Activated CD8-positive, alpha-beta memory T cell treated with anti-CD3 and anti-CD28 coated beads, Interleukin-2, amount 50 U/mL, for 24 hours (primary cell): ENCODE measurements at regions not wholly inside any gene's neighbourhood (a gene's known extent, or its start where the extent isn't known, plus 50 kb on each side); places are given as distances from the start of the nearest gene placed in this dataset.

Experiments
- DNase-seq: peaks from one replicate; pipeline ENCODE4 v3.0.0-alpha.2; 2020; ENCODE audit errors: extremely low read depth

DNA sequence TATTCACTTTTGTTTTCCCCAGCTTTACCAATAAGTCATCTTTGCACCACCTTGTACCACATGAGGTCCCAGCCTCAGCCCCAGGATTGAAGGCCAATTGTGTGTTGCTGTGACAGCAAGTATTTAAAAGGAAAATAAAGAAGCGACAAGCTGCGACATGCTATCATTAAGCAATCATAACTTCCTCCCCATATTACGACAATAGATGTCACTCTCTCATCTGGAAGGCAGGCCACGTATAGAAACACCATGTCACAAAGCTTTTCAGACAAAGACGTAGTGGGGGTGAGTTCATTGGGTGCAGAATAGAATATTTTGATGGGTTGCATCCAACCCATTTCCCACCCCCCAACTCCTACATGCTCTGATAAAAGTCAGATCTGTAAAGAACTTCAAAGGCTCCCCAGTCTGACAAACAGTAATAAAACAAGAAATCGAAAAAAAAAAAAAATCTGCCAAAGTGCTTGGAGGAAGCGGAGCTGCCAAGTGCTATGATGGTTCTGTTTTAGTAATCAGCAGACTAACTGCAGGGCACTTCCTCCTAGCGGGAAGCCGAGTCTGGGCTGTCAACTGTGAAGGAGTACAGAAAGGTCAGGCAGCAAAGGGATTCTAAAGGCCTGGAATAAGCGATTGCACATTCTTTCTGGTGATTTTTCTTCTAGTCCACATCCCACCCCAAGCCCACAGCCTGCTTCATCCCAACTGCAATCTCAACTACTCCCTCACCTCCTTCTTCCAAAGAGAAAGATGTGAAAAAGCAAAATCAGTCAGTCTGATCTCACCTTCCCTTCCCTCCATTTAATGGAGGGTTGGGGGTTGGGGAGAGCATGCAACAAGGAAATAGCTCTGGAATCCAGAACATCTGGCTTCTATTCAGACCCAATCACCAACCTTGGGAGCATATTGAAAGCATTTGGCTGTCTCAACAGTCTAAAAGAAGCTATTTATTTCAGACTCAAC lies 131.4 kb upstream of the UBASH3B start:
- no peak for DNase-seq

GRCh38 chr11:122521626-122522025 lies 133.9 kb upstream of the UBASH3B start:
- DNase-seq: no peak

- DNase-seq: no peak
These were observed 137.8 kb upstream of the UBASH3B start for GRCh38 chr11:122517403-122518379.

- DNase-seq: no peak
These were observed 138.8 kb upstream of the UBASH3B start for GRCh38 chr11:122516686-122517085.

- DNase-seq: no peak
These were observed 141.5 kb upstream of the UBASH3B start for GRCh38 chr11:122513997-122514396.

DNA sequence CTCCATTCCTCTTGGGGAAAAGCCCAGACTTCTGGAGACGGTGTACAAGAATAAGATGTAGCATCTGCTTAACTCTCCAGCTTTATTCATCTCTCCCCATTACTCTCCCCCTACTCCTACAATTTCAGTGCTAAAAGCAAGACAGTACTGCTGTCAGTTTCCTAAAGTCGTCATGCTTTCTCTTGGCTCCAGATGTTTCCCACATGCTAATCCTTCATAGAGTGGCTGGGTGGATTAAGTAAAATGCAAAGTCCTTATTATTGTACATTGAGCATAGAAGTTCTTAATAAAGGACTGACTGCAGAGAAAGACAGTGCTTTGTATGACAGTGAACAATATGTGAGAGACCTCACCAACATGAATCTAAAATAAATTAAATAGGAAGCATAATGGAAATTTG lies 142.2 kb upstream of the UBASH3B start:
- no peak for DNase-seq

DNA sequence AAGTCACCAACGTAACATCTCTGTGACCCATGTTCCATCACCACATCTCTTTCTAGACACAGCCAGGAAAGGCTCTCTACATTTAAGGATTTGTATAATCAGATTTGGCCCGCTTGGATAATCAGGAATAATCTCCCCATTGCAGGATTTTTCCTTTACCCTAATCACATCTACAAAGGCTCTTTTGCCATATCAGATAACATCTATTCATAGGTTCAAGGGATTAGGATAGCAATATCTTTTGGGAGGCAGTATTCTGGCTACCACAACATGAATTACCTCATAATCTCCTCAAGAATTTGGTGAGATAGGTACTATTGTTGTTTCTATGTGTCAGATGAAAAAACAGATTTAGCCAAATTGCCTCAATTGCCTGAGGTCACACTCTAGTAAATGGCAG lies 142.8 kb upstream of the UBASH3B start:
- no peak for DNase-seq

DNA sequence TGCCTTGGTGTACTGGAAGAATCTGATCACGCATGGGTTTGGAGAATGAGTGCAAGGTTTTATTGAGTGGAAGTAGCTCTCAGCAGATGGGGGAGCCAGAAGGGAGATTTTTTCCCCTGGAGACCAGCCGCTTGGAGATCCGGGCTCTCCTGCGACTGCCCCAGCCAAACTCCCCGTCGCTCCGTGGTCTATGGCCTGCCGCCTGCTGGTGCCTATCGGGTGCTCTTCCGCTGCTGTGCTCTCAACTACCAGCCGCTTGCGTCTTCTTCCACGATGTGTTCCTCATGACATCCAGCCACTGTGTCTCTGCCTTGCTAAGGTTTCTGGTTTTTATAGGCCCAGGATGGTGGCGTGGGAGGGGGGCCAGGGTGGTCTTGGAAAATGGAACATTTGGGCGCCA lies 145.6 kb upstream of the UBASH3B start:
- DNase-seq: no peak

GRCh38 chr11:122509091-122509490 lies 146.4 kb upstream of the UBASH3B start:
- DNase-seq: no peak

DNA sequence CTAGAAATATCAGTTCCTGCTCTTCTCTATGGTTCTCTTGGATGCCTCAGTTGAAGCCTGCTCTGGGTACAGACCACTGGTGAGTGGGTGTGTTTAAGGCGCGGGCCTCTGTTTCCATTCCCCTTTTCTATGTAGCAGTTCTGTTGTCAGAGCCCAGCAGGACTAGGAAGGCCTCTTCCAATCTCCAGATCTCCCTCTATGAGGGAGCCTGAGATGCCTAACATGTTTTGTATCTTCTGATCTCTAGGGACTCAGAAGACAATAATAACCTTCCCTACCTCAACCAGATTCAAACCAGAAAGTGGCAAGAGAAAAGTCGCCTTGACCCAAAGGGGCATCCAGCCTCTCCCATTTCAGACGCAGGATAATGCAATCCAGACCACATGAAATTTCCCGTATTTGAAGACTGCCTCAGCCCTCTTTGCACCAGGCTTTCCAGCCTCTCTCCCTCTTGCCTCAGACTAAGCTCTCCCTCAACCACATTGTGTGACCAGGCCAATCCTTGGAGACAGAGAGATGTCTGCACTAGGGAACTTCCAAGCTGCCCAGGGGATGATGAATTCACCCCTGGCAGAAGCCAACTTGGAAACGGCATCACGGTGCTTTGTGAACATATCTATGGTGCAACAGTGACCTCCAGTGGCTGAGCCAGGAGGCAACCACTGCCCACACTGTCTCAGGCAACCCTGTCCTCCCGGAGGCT lies 150.1 kb upstream of the UBASH3B start:
- peak; percentile 3 for DNase-seq

DNA sequence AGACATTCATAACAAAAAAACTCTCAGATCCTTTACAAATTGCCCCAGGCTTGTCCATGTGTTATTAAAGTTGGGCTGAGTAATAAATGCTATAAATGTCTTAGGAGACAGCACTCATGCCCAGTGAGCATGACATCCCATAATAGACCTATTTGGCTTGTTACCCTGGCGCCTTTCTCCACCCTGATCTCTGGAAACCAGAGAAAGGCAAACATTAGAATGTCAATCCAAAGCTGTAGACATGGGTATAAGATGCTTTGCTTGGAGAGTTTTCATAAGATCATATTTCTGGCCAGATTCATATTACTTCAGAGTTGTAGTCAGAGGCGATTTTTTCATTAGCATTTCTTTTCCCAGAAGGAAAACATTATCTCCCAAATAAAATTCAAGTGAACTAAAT lies 161.3 kb upstream of the UBASH3B start:
- no peak for DNase-seq

DNA sequence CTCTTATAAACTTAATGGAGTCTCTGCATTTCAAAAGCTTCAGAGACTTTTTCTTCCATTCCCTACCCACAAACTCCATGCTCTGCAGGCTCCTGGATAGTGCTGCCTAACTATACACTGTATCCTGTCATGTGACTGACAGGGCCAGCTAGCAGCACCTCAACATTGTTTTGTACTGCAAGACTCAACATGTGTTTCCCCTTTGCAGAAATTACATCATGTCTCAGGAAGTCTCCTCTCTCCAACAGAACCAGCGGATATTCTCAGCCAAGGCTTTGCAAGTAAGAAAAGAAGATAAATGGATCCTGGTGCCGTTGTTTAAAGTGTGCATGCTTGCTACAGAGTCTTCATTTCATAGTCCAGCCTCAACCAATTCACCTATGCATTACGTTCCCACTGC lies 164.0 kb upstream of the UBASH3B start:
- no peak for DNase-seq

GRCh38 chr11:122488892-122489706 lies 166.4 kb upstream of the UBASH3B start:
- no peak for DNase-seq

DNA sequence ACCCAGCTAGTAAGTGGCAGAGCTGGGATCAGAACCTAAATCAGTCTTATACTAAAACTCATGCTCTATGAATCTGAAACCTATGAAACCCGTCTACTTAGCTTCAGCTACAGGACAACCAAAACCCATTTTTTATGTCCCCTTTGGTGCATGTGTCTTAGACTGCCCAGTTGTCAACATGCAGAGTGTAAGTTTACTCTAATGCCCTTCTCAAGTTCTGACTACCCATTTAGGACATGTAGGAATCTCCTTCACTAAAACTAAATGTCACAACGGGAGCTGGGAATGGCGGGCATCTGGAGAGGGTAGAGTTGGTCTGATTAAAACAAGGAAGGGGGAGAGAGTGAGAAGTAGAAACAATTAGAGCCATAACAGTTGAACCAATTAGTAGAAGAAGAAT lies 167.9 kb upstream of the UBASH3B start:
- DNase-seq: no peak

DNA sequence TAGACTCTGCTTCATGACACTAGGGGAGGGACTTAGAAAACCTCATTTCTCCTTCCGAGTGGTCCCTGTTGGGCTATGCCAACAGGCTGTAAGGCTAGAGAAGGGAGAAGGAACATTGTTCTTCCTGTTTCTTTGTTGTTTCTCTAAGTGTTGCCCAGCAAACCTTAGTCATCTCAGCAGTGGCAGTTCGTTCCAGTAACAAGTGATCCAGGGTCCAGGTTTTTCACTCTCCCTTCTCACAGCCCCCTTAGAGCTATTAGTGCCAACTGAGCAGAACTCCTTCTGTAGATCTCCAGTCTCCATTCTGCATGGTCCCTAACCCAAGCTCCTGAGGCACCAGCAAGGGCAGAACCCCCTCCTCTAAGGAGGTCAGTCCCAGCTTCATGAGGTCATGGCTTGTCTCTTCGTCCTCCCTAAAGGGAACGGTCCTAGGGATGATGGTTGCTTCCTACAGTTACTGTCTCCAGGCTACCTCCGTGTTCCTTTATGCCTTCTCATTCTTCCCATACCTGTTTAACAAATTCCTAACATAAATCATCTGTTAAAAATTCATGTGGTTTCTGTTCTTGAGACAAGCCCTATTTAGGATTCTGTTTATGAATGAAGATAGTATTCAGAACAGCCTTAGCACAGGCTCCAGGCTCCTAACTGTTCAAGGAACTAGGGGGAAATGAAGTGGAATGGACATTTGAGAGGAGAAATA lies 168.6 kb upstream of the UBASH3B start:
- no peak for DNase-seq

DNA sequence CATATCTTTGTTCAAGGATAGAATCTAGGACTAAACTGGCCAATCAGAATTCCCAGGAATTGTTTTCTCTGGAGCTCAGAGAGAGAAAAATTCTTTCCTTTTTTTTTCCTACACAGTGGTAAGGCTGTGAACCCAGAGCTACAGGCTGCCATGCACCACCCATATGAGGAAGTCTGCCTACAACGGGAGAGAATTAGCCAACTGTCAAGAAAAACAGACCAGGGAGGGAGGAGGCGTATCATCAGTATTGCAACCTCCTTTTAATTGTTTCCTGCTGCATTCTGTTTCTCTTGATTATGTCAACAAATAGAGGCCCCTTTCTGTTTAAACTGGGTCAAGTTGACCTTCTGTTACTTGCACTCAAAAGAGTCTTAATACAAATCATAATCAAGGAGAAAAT lies 176.5 kb upstream of the UBASH3B start:
- no peak for DNase-seq

- no peak for DNase-seq
These were observed 186.6 kb upstream of the UBASH3B start for GRCh38 chr11:122468965-122469364.

DNA sequence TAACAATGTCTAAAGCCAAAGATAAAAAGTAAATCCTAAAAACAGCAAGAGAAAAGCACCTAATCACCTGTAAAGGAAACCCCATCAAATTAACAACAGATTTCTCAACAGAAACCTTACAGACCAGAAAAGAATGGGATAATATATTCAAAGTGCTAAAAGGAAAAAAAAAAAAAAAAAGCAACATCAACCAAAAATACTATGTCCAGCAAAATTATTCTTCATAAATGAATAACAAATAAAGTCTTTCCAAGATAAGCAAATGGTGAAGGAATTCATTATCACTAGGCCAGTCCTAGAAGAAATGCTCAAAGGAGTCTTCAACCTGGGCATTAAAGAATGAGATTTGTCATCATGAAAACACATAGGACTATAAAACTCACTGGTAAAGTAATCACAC lies 192.0 kb upstream of the UBASH3B start:
- no peak for DNase-seq

DNA sequence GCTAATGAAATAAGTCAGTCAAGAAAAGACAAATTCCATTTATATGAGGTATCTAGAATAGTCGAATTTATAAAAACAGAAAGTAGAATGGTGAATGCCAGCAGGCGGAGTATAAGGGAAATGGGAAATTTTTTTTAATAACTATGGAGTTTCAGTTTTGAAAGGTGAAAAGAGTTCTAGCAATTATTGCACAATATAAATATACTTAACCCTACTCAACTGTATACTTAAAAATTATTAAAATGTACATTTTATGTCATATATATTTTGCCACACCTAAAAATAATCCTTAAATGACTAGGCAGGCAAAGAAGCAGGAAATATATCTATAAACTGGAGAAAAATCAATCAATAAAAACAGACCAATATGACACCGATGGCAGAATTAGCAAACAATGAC lies 196.5 kb upstream of the UBASH3B start:
- no peak for DNase-seq

DNA sequence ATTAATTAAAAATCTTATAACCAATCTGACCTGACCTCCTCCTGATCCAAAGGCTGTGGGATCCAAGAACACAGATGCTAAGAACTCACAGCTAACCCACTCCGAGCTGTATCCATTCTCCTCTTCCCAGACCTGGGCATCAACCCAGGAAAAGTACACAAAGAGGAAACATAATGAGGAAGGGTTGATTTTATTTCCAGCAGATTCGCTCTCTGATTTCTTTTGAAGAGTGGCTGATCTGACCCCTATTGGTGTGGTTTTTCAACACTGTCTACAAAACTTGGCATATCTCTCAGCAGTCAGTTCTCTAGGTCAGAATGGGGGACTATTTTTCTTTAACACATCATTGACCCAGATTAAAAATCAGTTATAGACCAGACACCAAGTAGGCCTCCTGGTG lies 201.9 kb upstream of the UBASH3B start:
- no peak for DNase-seq
